ENCODE measurements at regions not wholly inside any gene's neighbourhood (a gene's known extent, or its start where the extent isn't known, plus 50 kb on each side); places are given as distances from the start of the nearest gene placed in this dataset.

DNA sequence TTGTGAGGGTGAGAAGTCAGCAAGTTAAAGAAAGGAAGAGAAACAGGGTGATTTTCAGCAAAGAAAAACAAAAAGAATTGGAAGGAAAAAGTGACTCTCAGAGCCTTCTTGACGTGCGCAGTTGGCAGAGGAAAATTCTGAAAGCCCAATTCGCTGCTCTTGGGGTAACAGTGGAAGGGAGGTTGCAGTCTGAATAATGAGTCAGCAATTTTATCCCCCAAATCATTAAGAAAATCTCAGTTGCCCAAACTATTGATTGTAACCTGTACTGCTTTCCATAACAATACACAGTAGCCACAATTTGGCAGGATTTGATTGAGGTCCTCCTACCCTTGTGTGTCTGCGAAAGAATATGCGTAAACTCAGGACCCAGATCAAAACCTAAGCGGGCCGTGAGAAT, 309.1 kb downstream of the EMP1 start:
- no peak for TF ChIP-seq FOXP2 (optimal IDR thresholded peaks at IDR 0.05; ENCODE audit: borderline replicate concordance, extremely low read depth, extremely low read length, insufficient read depth)
- TF ChIP-seq POLR2AphosphoS5 (IDR thresholded peaks at IDR 0.05; ENCODE audit: low read depth, low read length), result no peak
- TF ChIP-seq TAF1 (IDR thresholded peaks at IDR 0.05; ENCODE audit: borderline replicate concordance, insufficient read depth, low read length), result no peak
- no peak for TF ChIP-seq SIN3A (IDR thresholded peaks at IDR 0.05; ENCODE audit: borderline replicate concordance, insufficient read depth, low read length)

Measured in PFSK-1 (cell line).